Stimulated activated CD4-positive, alpha-beta T cell treated with anti-CD3 and anti-CD28 coated beads, Interleukin-12 subunit alpha, Interleukin-12 subunit beta, amount 100 ng/mL, for 48 hours (primary cell): ENCODE measurements at regions not wholly inside any gene's neighbourhood (a gene's known extent, or its start where the extent isn't known, plus 50 kb on each side); places are given as distances from the start of the nearest gene placed in this dataset.
"Not testable (repeated sequence)": the region's sequence is repeated elsewhere in the genome, so short reads cannot be mapped to it uniquely, and the experiment has no call there.

Source experiments
- DNase-seq, 3 donors: peaks; one replicate each; pipeline ENCODE4 v3.0.0-alpha.2; 2020; ENCODE audit warnings: low read depth in 2 of 3, low spot score in 1 of 3

- no peak for DNase-seq
These were observed 697.1 kb upstream of the FAT3 start for GRCh38 chr11:91527380-91528030.

- DNase-seq = no peak
These were observed 710.9 kb upstream of the FAT3 start for GRCh38 chr11:91513734-91514133.

- no peak for DNase-seq
These were observed 726.8 kb upstream of the FAT3 start for GRCh38 chr11:91497847-91498246.

GRCh38 chr11:91495837-91496236 is 728.8 kb upstream of the FAT3 start:
- DNase-seq = no peak

- DNase-seq = no peak
These were observed 734.6 kb upstream of the FAT3 start for GRCh38 chr11:91489989-91490388.

GRCh38 chr11:91483956-91484355 is 740.7 kb upstream of the FAT3 start:
- not testable (repeated sequence) for DNase-seq

- not testable (repeated sequence) for DNase-seq
These were observed 742.7 kb upstream of the FAT3 start for GRCh38 chr11:91481875-91482274.

GRCh38 chr11:91470656-91471055 is 754.0 kb upstream of the FAT3 start:
- no peak for DNase-seq

- no peak for DNase-seq
These were observed 764.8 kb upstream of the FAT3 start for GRCh38 chr11:91459840-91460239.

GRCh38 chr11:91446267-91446666 is 778.4 kb upstream of the FAT3 start:
- no peak for DNase-seq

GRCh38 chr11:91435694-91436395 is 788.8 kb upstream of the FAT3 start:
- no peak for DNase-seq

- DNase-seq = no peak
These were observed 791.2 kb upstream of the FAT3 start for GRCh38 chr11:91433284-91434010.

- no peak for DNase-seq
These were observed 803.0 kb upstream of the FAT3 start for GRCh38 chr11:91421641-91422040.

GRCh38 chr11:91407842-91408241 is 816.8 kb upstream of the FAT3 start:
- no peak for DNase-seq

- DNase-seq = no peak
These were observed 818.6 kb upstream of the FAT3 start for GRCh38 chr11:91406009-91406408.

GRCh38 chr11:91404344-91404743 is 820.3 kb upstream of the FAT3 start:
- no peak for DNase-seq

- DNase-seq = no peak
These were observed 827.5 kb upstream of the FAT3 start for GRCh38 chr11:91397134-91397468.

GRCh38 chr11:91396236-91397133 is 828.1 kb upstream of the FAT3 start:
- DNase-seq = no peak

GRCh38 chr11:91394727-91395414 is 829.7 kb upstream of the FAT3 start:
- DNase-seq = no peak

- no peak for DNase-seq
These were observed 830.4 kb upstream of the FAT3 start for GRCh38 chr11:91394073-91394726.
